ENCODE measurements at regions not wholly inside any gene's neighbourhood (a gene's known extent, or its start where the extent isn't known, plus 50 kb on each side); places are given as distances from the start of the nearest gene placed in this dataset.

- no TSS peak for BruUV-seq (replicated peaks)
- Histone ChIP-seq H3K27me3 (replicated peaks; ENCODE audit: insufficient read depth, low read depth, low read length, poor library complexity) (no peaks in the 10 kb centered on the region), H3K36me3 (ENCODE audit: insufficient read depth, low read length, poor library complexity, severe bottlenecking) (no peaks in the 10 kb centered on the region), H3K4me3 (ENCODE audit: low read depth, low read length, poor library complexity, severe bottlenecking) (no peak overlapping the region), H3K27ac (ENCODE audit: low read depth, low read length, poor library complexity, severe bottlenecking) (no peak overlapping the region), H3K9me3 (ENCODE audit: low read depth, low read length, poor library complexity, severe bottlenecking) (no peaks in the 10 kb centered on the region), H3K4me1 (ENCODE audit: insufficient read depth, low read length, poor library complexity, severe bottlenecking) (no peaks in the 10 kb centered on the region)
- POLR2A ChIA-PET (ENCODE audit: low non-redundant PET), result no interaction called here
- CTCF ChIA-PET, result no interaction called here
- no peak for DNase-seq (ENCODE audit: low spot score)
- intact Hi-C loops (cut with micrococcal nuclease; ENCODE audit: unreplicated experiment), result no loop called here
- TF ChIP-seq EZH2 (IDR thresholded peaks at IDR 0.05; ENCODE audit: borderline replicate concordance, low read depth, low read length, poor library complexity, severe bottlenecking) (no peak), CTCF (conservative IDR thresholded peaks at IDR 0.05; ENCODE audit: low read depth, low read length) (no peak)
These were observed 137.7 kb downstream of the C4orf33 start for GRCh38 chr4:129233691-129234090.

- no peaks in the 10 kb centered on the region for H3K36me3 ChIP-seq (ENCODE audit: insufficient read depth, low read length, poor library complexity, severe bottlenecking)
- no peak for DNase-seq (ENCODE audit: low spot score)
- H3K9me3 ChIP-seq (ENCODE audit: low read depth, low read length, poor library complexity, severe bottlenecking), result no peaks in the 10 kb centered on the region
- CTCF ChIA-PET, result no interaction called here
- no peaks in the 10 kb centered on the region for H3K4me1 ChIP-seq (ENCODE audit: insufficient read depth, low read length, poor library complexity, severe bottlenecking)
- H3K27ac ChIP-seq (ENCODE audit: low read depth, low read length, poor library complexity, severe bottlenecking), result no peak overlapping the region
- no TSS peak for BruUV-seq (replicated peaks)
- H3K4me3 ChIP-seq (ENCODE audit: low read depth, low read length, poor library complexity, severe bottlenecking), result no peak overlapping the region
- intact Hi-C loops (cut with micrococcal nuclease; ENCODE audit: unreplicated experiment), result no loop called here
- POLR2A ChIA-PET (ENCODE audit: low non-redundant PET), result no interaction called here
- TF ChIP-seq EZH2 (IDR thresholded peaks at IDR 0.05; ENCODE audit: borderline replicate concordance, low read depth, low read length, poor library complexity, severe bottlenecking), result no peak
- no peak for TF ChIP-seq CTCF (conservative IDR thresholded peaks at IDR 0.05; ENCODE audit: low read depth, low read length)
- no peaks in the 10 kb centered on the region for H3K27me3 ChIP-seq (replicated peaks; ENCODE audit: insufficient read depth, low read depth, low read length, poor library complexity)
These were observed 140.4 kb downstream of the C4orf33 start for GRCh38 chr4:129236351-129236750.

- BruUV-seq (replicated peaks), result no TSS peak
- POLR2A ChIA-PET (ENCODE audit: low non-redundant PET), result no interaction called here
These were observed 143.1 kb downstream of the C4orf33 start for GRCh38 chr4:129239088-129239487.

More at GRCh38 chr4:129239088-129239487, 143.1 kb downstream of the C4orf33 start:
- Histone ChIP-seq H3K36me3 (ENCODE audit: insufficient read depth, low read length, poor library complexity, severe bottlenecking) (no peaks in the 10 kb centered on the region), H3K27me3 (replicated peaks; ENCODE audit: insufficient read depth, low read depth, low read length, poor library complexity) (no peaks in the 10 kb centered on the region), H3K27ac (ENCODE audit: low read depth, low read length, poor library complexity, severe bottlenecking) (no peak overlapping the region), H3K4me3 (ENCODE audit: low read depth, low read length, poor library complexity, severe bottlenecking) (no peak overlapping the region), H3K9me3 (ENCODE audit: low read depth, low read length, poor library complexity, severe bottlenecking) (no peaks in the 10 kb centered on the region), H3K4me1 (ENCODE audit: insufficient read depth, low read length, poor library complexity, severe bottlenecking) (no peaks in the 10 kb centered on the region)
- intact Hi-C loops (cut with micrococcal nuclease; ENCODE audit: unreplicated experiment), result no loop called here
- TF ChIP-seq CTCF (conservative IDR thresholded peaks at IDR 0.05; ENCODE audit: low read depth, low read length) (no peak), EZH2 (IDR thresholded peaks at IDR 0.05; ENCODE audit: borderline replicate concordance, low read depth, low read length, poor library complexity, severe bottlenecking) (no peak)
- no peak for DNase-seq (ENCODE audit: low spot score)
- CTCF ChIA-PET, result no interaction called here

Data from A673 (cell line).